Smooth muscle cell (in vitro differentiated cells): ENCODE measurements at regions not wholly inside any gene's neighbourhood (a gene's known extent, or its start where the extent isn't known, plus 50 kb on each side); places are given as distances from the start of the nearest gene placed in this dataset.

Experiments used
- DNase-seq: peaks from one replicate; lab custom pipeline; 2025; ENCODE audit not compliant: unreplicated experiment; lab: John Stamatoyannopoulos, UW
- H2AFZ ChIP-seq: fragments of 200-600 bp; sonication (generic); 2 replicates; pipeline ENCODE4 v1.6.0; 2016; ENCODE audit warnings: antibody characterized with exemption, low read depth, mild to moderate bottlenecking
- H3F3A ChIP-seq: fragments of 200-600 bp; sonication (generic); 2 replicates; pipeline ENCODE4 v1.6.0; 2017; ENCODE audit warnings: antibody characterized with exemption, low read depth
- H3K27ac ChIP-seq: fragments of 200-600 bp; sonication (generic); 2 replicates; pipeline ENCODE4 v1.5.1; 2016; ENCODE audit warnings: low read depth, mild to moderate bottlenecking
- H3K27me3 ChIP-seq: fragments of 200-600 bp; sonication (generic); 2 replicates; pipeline ENCODE4 v1.6.1; 2016; ENCODE audit warnings: low read depth, mild to moderate bottlenecking
- H3K36me3 ChIP-seq: fragments of 200-600 bp; sonication (generic); 2 replicates; pipeline ENCODE4 v1.5.1; 2016; ENCODE audit warnings: low read depth
- H3K4me1 ChIP-seq: fragments of 200-600 bp; sonication (generic); 2 replicates; pipeline ENCODE4 v1.5.1; 2016; ENCODE audit warnings: low read depth
- H3K4me2 ChIP-seq: fragments of 200-600 bp; sonication (generic); 2 replicates; pipeline ENCODE4 v1.6.0; 2016; ENCODE audit warnings: mild to moderate bottlenecking
- H3K4me3 ChIP-seq: fragments of 200-600 bp; sonication (generic); 2 replicates; pipeline ENCODE4 v1.5.1; 2016; ENCODE audit warnings: mild to moderate bottlenecking
- H3K79me2 ChIP-seq: fragments of 200-600 bp; sonication (generic); 2 replicates; pipeline ENCODE4 v1.6.0; 2016; ENCODE audit warnings: low read depth, mild to moderate bottlenecking
- H3K9ac ChIP-seq: fragments of 200-600 bp; sonication (generic); 2 replicates; pipeline ENCODE4 v1.6.0; 2016; ENCODE audit warnings: low read depth
- H3K9me3 ChIP-seq: fragments of 200-600 bp; sonication (generic); replicated peaks from 2 replicates; pipeline ENCODE4 v1.5.1; 2016; ENCODE audit warnings: low read depth
- H4K20me1 ChIP-seq: fragments of 200-600 bp; sonication (generic); 2 replicates; pipeline ENCODE4 v1.6.0; 2016; ENCODE audit warnings: low read depth
- CTCF ChIP-seq: fragments of 200-600 bp; sonication (generic); IDR thresholded peaks from 2 replicates; pipeline ENCODE4 v1.5.1; 2017; ENCODE audit warnings: borderline replicate concordance, mild to moderate bottlenecking, antibody characterized with exemption; ENCODE audit not compliant: insufficient read depth, poor library complexity, severe bottlenecking
- WGBS: methylation state at CpG from one replicate; pipeline ENCODE4 v1.1.7; 2016; ENCODE audit warnings: low lambda C conversion rate; 5-methylcytosine and 5-hydroxymethylcytosine counted together

GRCh38 chr18:61653823-61654551 is 238.8 kb downstream of the RNF152 start:
- Histone ChIP-seq H4K20me1 (no peaks in the 10 kb centered on the region), H3K79me2 (no peaks in the 10 kb centered on the region), H2AFZ (no peak overlapping the region), H3K27me3 (no peaks in the 10 kb centered on the region), H3K36me3 (no peaks in the 10 kb centered on the region), H3K4me2 (no peak overlapping the region), H3K9ac (no peak overlapping the region), H3F3A (no peaks in the 10 kb centered on the region), H3K27ac (no peak overlapping the region), H3K4me1 (peaks cover 15% of the 10 kb centered on the region), H3K4me3 (no peak overlapping the region), H3K9me3 (no peaks in the 10 kb centered on the region)
- DNase-seq, result no peak
- no peak for TF ChIP-seq CTCF
- 79% methylated on average over 4 of the region's 4 CpGs for WGBS

GRCh38 chr18:61651880-61652268 is 240.9 kb downstream of the RNF152 start:
- H3K4me3 ChIP-seq, result no peak overlapping the region
- H3K27me3 ChIP-seq, result no peaks in the 10 kb centered on the region
- H3K9me3 ChIP-seq, result no peaks in the 10 kb centered on the region
- no peaks in the 10 kb centered on the region for H4K20me1 ChIP-seq
- no peak overlapping the region for H2AFZ ChIP-seq
- H3K9ac ChIP-seq, result no peak overlapping the region
- WGBS, result 83% methylated on average over 4 of the region's 4 CpGs
- no peak for DNase-seq
- peaks cover 15% of the 10 kb centered on the region for H3K4me1 ChIP-seq
- H3K27ac ChIP-seq, result peak overlapping the region; percentile 20
- H3K79me2 ChIP-seq, result no peaks in the 10 kb centered on the region
- H3K36me3 ChIP-seq, result no peaks in the 10 kb centered on the region
- TF ChIP-seq CTCF, result no peak
- no peak overlapping the region for H3K4me2 ChIP-seq
- no peaks in the 10 kb centered on the region for H3F3A ChIP-seq

GRCh38 chr18:61651145-61651879 is 241.5 kb downstream of the RNF152 start:
- Histone ChIP-seq H3K9ac (no peak overlapping the region), H3K27me3 (no peaks in the 10 kb centered on the region), H3K36me3 (no peaks in the 10 kb centered on the region), H3F3A (no peaks in the 10 kb centered on the region), H3K4me1 (peaks cover 15% of the 10 kb centered on the region), H3K4me3 (no peak overlapping the region), H3K27ac (peak overlapping the region; percentile 20), H4K20me1 (no peaks in the 10 kb centered on the region), H3K9me3 (no peaks in the 10 kb centered on the region), H3K79me2 (no peaks in the 10 kb centered on the region), H3K4me2 (no peak overlapping the region), H2AFZ (no peak overlapping the region)
- no peak for TF ChIP-seq CTCF
- DNase-seq, result no peak
- 77% methylated on average over 3 of the region's 3 CpGs for WGBS
